Neural cell (in vitro differentiated cells): ENCODE measurements at regions not wholly inside any gene's neighbourhood (a gene's known extent, or its start where the extent isn't known, plus 50 kb on each side); places are given as distances from the start of the nearest gene placed in this dataset.
A peak's percentile ranks its signal among the peaks of the same experiment; 100 is the strongest.

Experiments used
- H2AFZ ChIP-seq: fragments of 200-600, 300-800 bp; sonication (generic), shearing (Covaris generic); 2 replicates; pipeline ENCODE4 v1.6.0; 2014; ENCODE audit warnings: low read depth, mild to moderate bottlenecking, antibody characterized with exemption, low read length, moderate library complexity
- H3F3A ChIP-seq: fragments of 200-600 bp; shearing (Covaris generic); 2 replicates; pipeline ENCODE4 v1.6.1; 2016; ENCODE audit warnings: mild to moderate bottlenecking, moderate library complexity, mixed read lengths, antibody characterized with exemption, low read length; ENCODE audit not compliant: insufficient read depth, poor library complexity, severe bottlenecking
- H3K27ac ChIP-seq: fragments of 200-600, 300-800 bp; sonication (generic), shearing (Covaris generic); 2 replicates; pipeline ENCODE4 v1.5.1; 2014; ENCODE audit warnings: mild to moderate bottlenecking, low read length, moderate library complexity
- H3K27me3 ChIP-seq: fragments of 300-800, 200-600 bp; sonication (generic), shearing (Covaris generic); 2 replicates; pipeline ENCODE4 v1.6.0; 2014; ENCODE audit warnings: mild to moderate bottlenecking, low read depth, low read length, moderate library complexity; ENCODE audit not compliant: insufficient read depth
- H3K36me3 ChIP-seq: fragments of 300-800, 200-600 bp; sonication (generic), shearing (Covaris generic); 2 replicates; pipeline ENCODE4 v1.5.1; 2014; ENCODE audit warnings: mild to moderate bottlenecking, antibody characterized with exemption, low read length, moderate library complexity; ENCODE audit not compliant: insufficient read depth
- H3K4me2 ChIP-seq: fragments of 300-800, 200-600 bp; sonication (generic), shearing (Covaris generic); 2 replicates; pipeline ENCODE4 v1.6.0; 2014; ENCODE audit warnings: mild to moderate bottlenecking, low read length
- H3K4me3 ChIP-seq: fragments of 300-800, 200-600 bp; sonication (generic), shearing (Covaris generic); 2 replicates; pipeline ENCODE4 v1.5.1; 2014; ENCODE audit warnings: mild to moderate bottlenecking, low read length, moderate library complexity
- H3K79me2 ChIP-seq: fragments of 200-600 bp; shearing (Covaris generic); replicated peaks from 2 replicates; pipeline ENCODE4 v1.6.0; 2014; ENCODE audit warnings: mild to moderate bottlenecking, low read length, moderate library complexity; ENCODE audit not compliant: insufficient read depth
- H3K9ac ChIP-seq: fragments of 300-800, 200-600 bp; sonication (generic), shearing (Covaris generic); 2 replicates; pipeline ENCODE4 v1.6.1; 2016; ENCODE audit warnings: mild to moderate bottlenecking, low read length, mixed read lengths
- H3K9me2 ChIP-seq: fragments of 200-600 bp; shearing (Covaris generic); 2 replicates; pipeline ENCODE4 v1.6.1; 2016; ENCODE audit warnings: mild to moderate bottlenecking, low read length, mixed read lengths; ENCODE audit not compliant: insufficient read depth
- H3K9me3 ChIP-seq: fragments of 200-600, 300-800 bp; sonication (generic), shearing (Covaris generic); 2 replicates; pipeline ENCODE4 v1.6.1; 2016; ENCODE audit warnings: mild to moderate bottlenecking, mixed run types, low read length, moderate library complexity, mixed read lengths
- H4K20me1 ChIP-seq: fragments of 200-600 bp; shearing (Covaris generic); 2 replicates; pipeline ENCODE4 v1.6.1; 2016; ENCODE audit warnings: mild to moderate bottlenecking, mixed run types; ENCODE audit not compliant: insufficient read depth
- EP300 ChIP-seq: fragments of 450-650 bp; conservative IDR thresholded peaks from 2 replicates; pipeline ENCODE4 v1.6.1; 2014; ENCODE audit warnings: antibody characterized with exemption, mild to moderate bottlenecking, moderate library complexity; ENCODE audit not compliant: poor library complexity, severe bottlenecking
- EZH2 ChIP-seq: fragments of 200-600, 300-800 bp; shearing (Covaris generic), sonication (generic); IDR thresholded peaks from 2 replicates; pipeline ENCODE4 v1.6.1; 2014; ENCODE audit warnings: antibody characterized with exemption, low read length, borderline replicate concordance, mild to moderate bottlenecking; ENCODE audit not compliant: insufficient read depth, poor library complexity, severe bottlenecking
- POLR2AphosphoS5 ChIP-seq: IDR thresholded peaks from 2 replicates; pipeline ENCODE4 v1.6.1; 2012
- RAD21 ChIP-seq: fragments of 450-650 bp; conservative IDR thresholded peaks from 2 replicates; pipeline ENCODE4 v1.6.1; 2014; ENCODE audit warnings: antibody characterized with exemption, mild to moderate bottlenecking, moderate library complexity
- SMC3 ChIP-seq: fragments of 450-650 bp; conservative IDR thresholded peaks from 2 replicates; pipeline ENCODE4 v1.6.1; 2014; ENCODE audit warnings: antibody characterized with exemption, mild to moderate bottlenecking, moderate library complexity; ENCODE audit not compliant: poor library complexity
- TAF1 ChIP-seq: IDR thresholded peaks from 2 replicates; pipeline ENCODE4 v1.6.1; 2012; ENCODE audit warnings: low read depth
- TF ChIP-seq, protein P1 (sequence below): IDR thresholded peaks from 2 replicates; pipeline ENCODE4 v1.6.1; 2012; ENCODE audit warnings: borderline replicate concordance
- TF ChIP-seq, protein P2 (sequence below): fragments of 450-650 bp; IDR thresholded peaks from 2 replicates; pipeline ENCODE4 v1.5.1; 2014; ENCODE audit warnings: antibody characterized with exemption, mild to moderate bottlenecking, moderate library complexity; ENCODE audit not compliant: poor library complexity, severe bottlenecking

- TF ChIP-seq TAF1 (no peak), EZH2 (no peak)
- Histone ChIP-seq H3K36me3 (no peaks in the 10 kb centered on the region), H4K20me1 (no peaks in the 10 kb centered on the region), H3K79me2 (no peaks in the 10 kb centered on the region), H3K9me3 (no peaks in the 10 kb centered on the region), H3K4me3 (no peak overlapping the region), H3K9ac (no peak overlapping the region), H3K4me2 (no peak overlapping the region), H2AFZ (no peak overlapping the region), H3K27ac (peak overlapping the region; percentile 13), H3F3A (no peaks in the 10 kb centered on the region), H3K9me2 (no peaks in the 10 kb centered on the region), H3K27me3 (no peaks in the 10 kb centered on the region)
Measured at GRCh38 chr12:91574391-91574790, 391.8 kb upstream of the DCN start.

GRCh38 chr12:91572869-91573268, 390.3 kb upstream of the DCN start:
- Histone ChIP-seq H3K4me3 (no peak overlapping the region), H3F3A (no peaks in the 10 kb centered on the region), H3K79me2 (no peaks in the 10 kb centered on the region), H3K9me3 (no peaks in the 10 kb centered on the region), H3K27me3 (no peaks in the 10 kb centered on the region), H3K4me2 (no peak overlapping the region), H2AFZ (no peak overlapping the region), H3K27ac (no peak overlapping the region), H3K9me2 (no peaks in the 10 kb centered on the region), H3K36me3 (no peaks in the 10 kb centered on the region), H4K20me1 (no peaks in the 10 kb centered on the region), H3K9ac (no peak overlapping the region)
- TF ChIP-seq POLR2AphosphoS5, result no peak
- no peak for TF ChIP-seq RAD21

DNA sequence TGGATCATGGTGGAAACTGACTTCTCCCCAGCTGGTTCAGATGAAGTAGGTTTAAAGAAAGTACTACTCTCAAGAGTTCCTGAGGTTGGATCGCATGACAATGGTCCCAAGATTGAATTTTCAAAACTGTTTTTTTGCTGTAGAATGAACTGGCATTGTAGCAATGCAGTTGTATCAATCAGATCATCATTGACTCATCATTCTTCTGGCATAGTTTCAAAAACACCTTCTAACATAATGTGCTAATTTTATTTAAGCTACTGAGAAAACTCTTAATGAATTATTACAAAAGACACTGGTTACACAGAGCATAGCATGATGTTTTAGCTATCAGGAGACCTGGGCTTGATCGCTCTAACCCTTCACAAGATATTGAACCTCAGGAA, 384.5 kb upstream of the DCN start:
- H3K9ac ChIP-seq, result no peak overlapping the region
- H3K4me3 ChIP-seq, result no peak overlapping the region
- no peaks in the 10 kb centered on the region for H3F3A ChIP-seq
- H3K79me2 ChIP-seq, result no peaks in the 10 kb centered on the region
- no peaks in the 10 kb centered on the region for H4K20me1 ChIP-seq
- H3K9me3 ChIP-seq, result no peaks in the 10 kb centered on the region
- no peak overlapping the region for H3K27ac ChIP-seq
- no peaks in the 10 kb centered on the region for H3K9me2 ChIP-seq
- no peak overlapping the region for H2AFZ ChIP-seq
- H3K36me3 ChIP-seq, result no peaks in the 10 kb centered on the region
- H3K4me2 ChIP-seq, result no peak overlapping the region
- H3K27me3 ChIP-seq, result no peaks in the 10 kb centered on the region
- TF ChIP-seq, protein P1, sequence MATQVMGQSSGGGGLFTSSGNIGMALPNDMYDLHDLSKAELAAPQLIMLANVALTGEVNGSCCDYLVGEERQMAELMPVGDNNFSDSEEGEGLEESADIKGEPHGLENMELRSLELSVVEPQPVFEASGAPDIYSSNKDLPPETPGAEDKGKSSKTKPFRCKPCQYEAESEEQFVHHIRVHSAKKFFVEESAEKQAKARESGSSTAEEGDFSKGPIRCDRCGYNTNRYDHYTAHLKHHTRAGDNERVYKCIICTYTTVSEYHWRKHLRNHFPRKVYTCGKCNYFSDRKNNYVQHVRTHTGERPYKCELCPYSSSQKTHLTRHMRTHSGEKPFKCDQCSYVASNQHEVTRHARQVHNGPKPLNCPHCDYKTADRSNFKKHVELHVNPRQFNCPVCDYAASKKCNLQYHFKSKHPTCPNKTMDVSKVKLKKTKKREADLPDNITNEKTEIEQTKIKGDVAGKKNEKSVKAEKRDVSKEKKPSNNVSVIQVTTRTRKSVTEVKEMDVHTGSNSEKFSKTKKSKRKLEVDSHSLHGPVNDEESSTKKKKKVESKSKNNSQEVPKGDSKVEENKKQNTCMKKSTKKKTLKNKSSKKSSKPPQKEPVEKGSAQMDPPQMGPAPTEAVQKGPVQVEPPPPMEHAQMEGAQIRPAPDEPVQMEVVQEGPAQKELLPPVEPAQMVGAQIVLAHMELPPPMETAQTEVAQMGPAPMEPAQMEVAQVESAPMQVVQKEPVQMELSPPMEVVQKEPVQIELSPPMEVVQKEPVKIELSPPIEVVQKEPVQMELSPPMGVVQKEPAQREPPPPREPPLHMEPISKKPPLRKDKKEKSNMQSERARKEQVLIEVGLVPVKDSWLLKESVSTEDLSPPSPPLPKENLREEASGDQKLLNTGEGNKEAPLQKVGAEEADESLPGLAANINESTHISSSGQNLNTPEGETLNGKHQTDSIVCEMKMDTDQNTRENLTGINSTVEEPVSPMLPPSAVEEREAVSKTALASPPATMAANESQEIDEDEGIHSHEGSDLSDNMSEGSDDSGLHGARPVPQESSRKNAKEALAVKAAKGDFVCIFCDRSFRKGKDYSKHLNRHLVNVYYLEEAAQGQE, result no peak

DNA sequence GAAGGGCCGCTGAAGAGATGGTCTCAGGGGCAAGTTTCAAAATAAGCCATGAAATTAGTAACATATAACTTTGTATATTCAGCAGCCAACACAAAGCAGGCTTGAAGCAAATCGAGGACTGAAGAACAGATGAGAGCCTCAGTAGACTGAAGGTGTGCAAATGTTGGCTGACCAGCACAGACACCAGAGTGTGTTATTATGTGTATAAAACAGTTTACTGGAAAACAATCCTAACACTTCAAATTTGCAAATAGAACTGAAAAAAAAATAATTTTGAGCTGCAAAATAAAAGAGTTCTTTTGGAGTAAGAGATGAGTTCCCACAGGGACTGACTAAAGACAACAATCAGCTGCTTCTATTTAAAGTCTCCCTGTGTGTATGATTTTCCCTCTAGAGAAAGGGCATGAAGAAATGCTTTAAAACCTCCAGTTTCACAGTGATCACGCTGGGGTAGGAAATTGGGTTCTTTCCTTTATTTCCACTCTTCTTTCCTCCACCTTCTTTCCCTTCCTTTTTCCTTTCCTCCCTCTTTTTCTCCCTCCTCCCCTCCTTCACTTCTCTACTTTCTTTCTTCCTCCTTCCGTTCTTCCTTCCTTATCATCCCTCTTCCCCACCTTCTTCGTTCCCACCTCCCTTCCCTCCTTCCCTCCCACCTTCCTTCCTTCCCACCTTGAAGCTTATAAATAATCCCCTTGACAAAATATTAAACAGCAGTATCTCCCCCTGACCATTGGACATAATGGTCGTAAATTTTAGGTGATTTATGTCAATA, 383.9 kb upstream of the DCN start:
- no peaks in the 10 kb centered on the region for H4K20me1 ChIP-seq
- no peaks in the 10 kb centered on the region for H3K27me3 ChIP-seq
- H3K79me2 ChIP-seq, result no peaks in the 10 kb centered on the region
- no peaks in the 10 kb centered on the region for H3F3A ChIP-seq
- H3K4me2 ChIP-seq, result no peak overlapping the region
- no peak overlapping the region for H2AFZ ChIP-seq
- no peak overlapping the region for H3K27ac ChIP-seq
- no peaks in the 10 kb centered on the region for H3K9me3 ChIP-seq
- H3K9ac ChIP-seq, result no peak overlapping the region
- H3K9me2 ChIP-seq, result no peaks in the 10 kb centered on the region
- H3K4me3 ChIP-seq, result no peak overlapping the region
- H3K36me3 ChIP-seq, result no peaks in the 10 kb centered on the region
- TF ChIP-seq, protein P1, result no peak
- TF ChIP-seq EZH2 (no peak), POLR2AphosphoS5 (no peak), RAD21 (no peak), TAF1 (no peak), SMC3 (no peak), EP300 (no peak)
- TF ChIP-seq, protein P2, sequence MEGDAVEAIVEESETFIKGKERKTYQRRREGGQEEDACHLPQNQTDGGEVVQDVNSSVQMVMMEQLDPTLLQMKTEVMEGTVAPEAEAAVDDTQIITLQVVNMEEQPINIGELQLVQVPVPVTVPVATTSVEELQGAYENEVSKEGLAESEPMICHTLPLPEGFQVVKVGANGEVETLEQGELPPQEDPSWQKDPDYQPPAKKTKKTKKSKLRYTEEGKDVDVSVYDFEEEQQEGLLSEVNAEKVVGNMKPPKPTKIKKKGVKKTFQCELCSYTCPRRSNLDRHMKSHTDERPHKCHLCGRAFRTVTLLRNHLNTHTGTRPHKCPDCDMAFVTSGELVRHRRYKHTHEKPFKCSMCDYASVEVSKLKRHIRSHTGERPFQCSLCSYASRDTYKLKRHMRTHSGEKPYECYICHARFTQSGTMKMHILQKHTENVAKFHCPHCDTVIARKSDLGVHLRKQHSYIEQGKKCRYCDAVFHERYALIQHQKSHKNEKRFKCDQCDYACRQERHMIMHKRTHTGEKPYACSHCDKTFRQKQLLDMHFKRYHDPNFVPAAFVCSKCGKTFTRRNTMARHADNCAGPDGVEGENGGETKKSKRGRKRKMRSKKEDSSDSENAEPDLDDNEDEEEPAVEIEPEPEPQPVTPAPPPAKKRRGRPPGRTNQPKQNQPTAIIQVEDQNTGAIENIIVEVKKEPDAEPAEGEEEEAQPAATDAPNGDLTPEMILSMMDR, result no peak
